NCI-H2029 (cell line): ENCODE measurements at regions not wholly inside any gene's neighbourhood (a gene's known extent, or its start where the extent isn't known, plus 50 kb on each side); places are given as distances from the start of the nearest gene placed in this dataset.

ENCODE experiments used
- DNase-seq: peaks from one replicate; lab custom pipeline; 2025; lab: John Stamatoyannopoulos, UW

GRCh38 chr18:38420611-38421010 lies 855.0 kb upstream of the CELF4 start:
- DNase-seq, result no peak

- no peak for DNase-seq
Observed at GRCh38 chr18:38415811-38416210, 850.2 kb upstream of the CELF4 start.

- DNase-seq, result no peak
Observed at GRCh38 chr18:38413193-38413592, 847.6 kb upstream of the CELF4 start.

- DNase-seq, result no peak
Observed at GRCh38 chr18:38406607-38407006, 841.0 kb upstream of the CELF4 start.

GRCh38 chr18:38402509-38402908 lies 836.9 kb upstream of the CELF4 start:
- no peak for DNase-seq

GRCh38 chr18:38397094-38397493 lies 831.5 kb upstream of the CELF4 start:
- no peak for DNase-seq

- no peak for DNase-seq
Observed at GRCh38 chr18:38386146-38386545, 820.5 kb upstream of the CELF4 start.

GRCh38 chr18:38369772-38370690 lies 804.4 kb upstream of the CELF4 start:
- DNase-seq, result no peak

GRCh38 chr18:38368886-38369285 lies 803.3 kb upstream of the CELF4 start:
- DNase-seq, result no peak

GRCh38 chr18:38368246-38368645 lies 802.6 kb upstream of the CELF4 start:
- DNase-seq, result peak; percentile 5

GRCh38 chr18:38367473-38367872 lies 801.9 kb upstream of the CELF4 start:
- DNase-seq, result no peak

GRCh38 chr18:38362286-38362792 lies 796.7 kb upstream of the CELF4 start:
- DNase-seq, result no peak

GRCh38 chr18:38358805-38359657 lies 793.4 kb upstream of the CELF4 start:
- DNase-seq, result no peak

GRCh38 chr18:38353149-38353548 lies 787.6 kb upstream of the CELF4 start:
- no peak for DNase-seq

- DNase-seq, result no peak
Observed at GRCh38 chr18:38350141-38350540, 784.5 kb upstream of the CELF4 start.

GRCh38 chr18:38330573-38330972 lies 765.0 kb upstream of the CELF4 start:
- no peak for DNase-seq

- DNase-seq, result no peak
Observed at GRCh38 chr18:38329145-38329544, 763.5 kb upstream of the CELF4 start.

GRCh38 chr18:38322206-38322605 lies 756.6 kb upstream of the CELF4 start:
- DNase-seq, result no peak

GRCh38 chr18:38321262-38321661 lies 755.7 kb upstream of the CELF4 start:
- DNase-seq, result no peak

- no peak for DNase-seq
Observed at GRCh38 chr18:38318416-38318815, 752.8 kb upstream of the CELF4 start.

GRCh38 chr18:38313831-38314230 lies 748.2 kb upstream of the CELF4 start:
- DNase-seq, result no peak

GRCh38 chr18:38312532-38312931 lies 746.9 kb upstream of the CELF4 start:
- DNase-seq, result no peak

- no peak for DNase-seq
Observed at GRCh38 chr18:38310936-38311335, 745.3 kb upstream of the CELF4 start.
